Stomach (tissue), 4 donors: ENCODE measurements at regions not wholly inside any gene's neighbourhood (a gene's known extent, or its start where the extent isn't known, plus 50 kb on each side); places are given as distances from the start of the nearest gene placed in this dataset.

Experiments
- POLR2A ChIP-seq, 4 donors: fragments of 450-650 bp; IDR thresholded peaks; one replicate each; pipeline ENCODE4 v1.6.1; 2016; ENCODE audit warnings: antibody characterized with exemption in 4 of 4, control low read depth in 2 of 4, mild to moderate bottlenecking in 1 of 4, moderate library complexity in 1 of 4
- POLR2AphosphoS5 ChIP-seq, 3 donors: sonication (generic); formaldehyde crosslinking; IDR thresholded peaks; one replicate each; pipeline ENCODE4 v1.6.1; 2016; ENCODE audit warnings: antibody characterized with exemption in 3 of 3
- TF ChIP-seq, protein P1 (sequence below), 7 experiments: fragments of 450-650 bp in 4 of 7; fragments of 200-600 bp in 3 of 7; sonication (generic) in 3 of 7; IDR thresholded peaks; one replicate each; pipeline ENCODE4 v1.5.1; 2016 to 2019; ENCODE audit warnings: antibody characterized with exemption in 7 of 7, control low read depth in 2 of 7, mild to moderate bottlenecking in 1 of 7

DNA sequence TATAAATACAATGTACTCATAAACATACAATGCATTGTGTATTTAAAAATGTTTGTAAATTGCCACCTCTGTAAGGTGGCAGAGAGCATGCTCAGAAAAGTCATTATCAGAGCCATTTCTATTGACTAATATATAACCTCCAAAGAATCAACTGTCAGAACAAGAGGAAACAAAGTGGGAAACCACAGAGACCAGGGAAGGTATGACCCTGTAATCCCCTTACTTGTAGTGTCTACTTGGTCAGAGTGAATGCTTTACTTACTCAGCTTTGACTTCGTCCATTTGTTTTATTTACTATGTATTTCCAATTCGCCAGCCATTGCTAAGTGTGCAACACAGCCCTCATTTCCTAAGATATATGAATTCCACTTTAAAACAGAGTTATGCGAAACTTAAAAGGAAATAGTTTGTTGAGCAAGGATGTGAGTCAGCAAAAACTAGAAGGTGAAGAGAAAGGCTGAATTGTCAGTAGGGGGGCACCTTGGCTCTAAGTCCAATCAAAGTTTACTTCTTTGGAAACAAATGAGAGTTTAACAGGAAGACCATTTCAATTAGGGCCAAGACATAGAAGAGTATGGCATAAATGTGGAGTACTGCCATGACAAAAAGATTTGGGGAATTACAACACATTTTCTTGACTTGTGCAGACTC is 671.7 kb upstream of the PTBP2 start:
- TF ChIP-seq POLR2A (IDR thresholded peaks at IDR 0.05) = no peak
- TF ChIP-seq POLR2AphosphoS5 (IDR thresholded peaks at IDR 0.05) = no peak
- TF ChIP-seq, protein P1, sequence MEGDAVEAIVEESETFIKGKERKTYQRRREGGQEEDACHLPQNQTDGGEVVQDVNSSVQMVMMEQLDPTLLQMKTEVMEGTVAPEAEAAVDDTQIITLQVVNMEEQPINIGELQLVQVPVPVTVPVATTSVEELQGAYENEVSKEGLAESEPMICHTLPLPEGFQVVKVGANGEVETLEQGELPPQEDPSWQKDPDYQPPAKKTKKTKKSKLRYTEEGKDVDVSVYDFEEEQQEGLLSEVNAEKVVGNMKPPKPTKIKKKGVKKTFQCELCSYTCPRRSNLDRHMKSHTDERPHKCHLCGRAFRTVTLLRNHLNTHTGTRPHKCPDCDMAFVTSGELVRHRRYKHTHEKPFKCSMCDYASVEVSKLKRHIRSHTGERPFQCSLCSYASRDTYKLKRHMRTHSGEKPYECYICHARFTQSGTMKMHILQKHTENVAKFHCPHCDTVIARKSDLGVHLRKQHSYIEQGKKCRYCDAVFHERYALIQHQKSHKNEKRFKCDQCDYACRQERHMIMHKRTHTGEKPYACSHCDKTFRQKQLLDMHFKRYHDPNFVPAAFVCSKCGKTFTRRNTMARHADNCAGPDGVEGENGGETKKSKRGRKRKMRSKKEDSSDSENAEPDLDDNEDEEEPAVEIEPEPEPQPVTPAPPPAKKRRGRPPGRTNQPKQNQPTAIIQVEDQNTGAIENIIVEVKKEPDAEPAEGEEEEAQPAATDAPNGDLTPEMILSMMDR (IDR thresholded peaks at IDR 0.05) = no peak
